ENCODE measurements at regions not wholly inside any gene's neighbourhood (a gene's known extent, or its start where the extent isn't known, plus 50 kb on each side); places are given as distances from the start of the nearest gene placed in this dataset.
"Not testable (repeated sequence)": the region's sequence is repeated elsewhere in the genome, so short reads cannot be mapped to it uniquely, and the experiment has no call there.

- H3K4me3 ChIP-seq (ENCODE audit: low read depth, low read length) = no peak overlapping the region
- DNase-seq (ENCODE audit: low read depth) = no peak
- TF ChIP-seq POLR2A (IDR thresholded peaks at IDR 0.05; ENCODE audit: extremely low read depth, insufficient read length) = no peak
- TF ChIP-seq MYC (IDR thresholded peaks at IDR 0.05; ENCODE audit: low read depth, low read length) = no peak
- no peak for TF ChIP-seq CTCF (IDR thresholded peaks at IDR 0.05; ENCODE audit: low read depth, low read length)
- no peak for TF ChIP-seq MAX (IDR thresholded peaks at IDR 0.05; ENCODE audit: low read depth, low read length)
These were observed 705.9 kb upstream of the NCAM2 start for GRCh38 chr21:20292280-20292679.

GRCh38 chr21:20292854-20293253 is 705.4 kb upstream of the NCAM2 start:
- DNase-seq (ENCODE audit: low read depth) = peak; percentile 53
- H3K4me3 ChIP-seq (ENCODE audit: low read depth, low read length) = not testable (repeated sequence)

GRCh38 chr21:20301395-20301794 is 696.8 kb upstream of the NCAM2 start:
- DNase-seq (ENCODE audit: low read depth) = no peak
- H3K4me3 ChIP-seq (ENCODE audit: low read depth, low read length) = no peak overlapping the region
- TF ChIP-seq MAX (IDR thresholded peaks at IDR 0.05; ENCODE audit: low read depth, low read length) = no peak
- no peak for TF ChIP-seq MYC (IDR thresholded peaks at IDR 0.05; ENCODE audit: low read depth, low read length)
- no peak for TF ChIP-seq POLR2A (IDR thresholded peaks at IDR 0.05; ENCODE audit: extremely low read depth, insufficient read length)
- no peak for TF ChIP-seq CTCF (IDR thresholded peaks at IDR 0.05; ENCODE audit: low read depth, low read length)

- no peak for TF ChIP-seq POLR2A (IDR thresholded peaks at IDR 0.05; ENCODE audit: extremely low read depth, insufficient read length)
- TF ChIP-seq MYC (IDR thresholded peaks at IDR 0.05; ENCODE audit: low read depth, low read length) = no peak
- no peak for TF ChIP-seq MAX (IDR thresholded peaks at IDR 0.05; ENCODE audit: low read depth, low read length)
- no peak for TF ChIP-seq CTCF (IDR thresholded peaks at IDR 0.05; ENCODE audit: low read depth, low read length)
- DNase-seq (ENCODE audit: low read depth) = no peak
- H3K4me3 ChIP-seq (ENCODE audit: low read depth, low read length) = no peak overlapping the region
These were observed 696.1 kb upstream of the NCAM2 start for GRCh38 chr21:20302084-20302483.

- no peak for TF ChIP-seq MAX (IDR thresholded peaks at IDR 0.05; ENCODE audit: low read depth, low read length)
- TF ChIP-seq POLR2A (IDR thresholded peaks at IDR 0.05; ENCODE audit: extremely low read depth, insufficient read length) = no peak
- no peak for TF ChIP-seq MYC (IDR thresholded peaks at IDR 0.05; ENCODE audit: low read depth, low read length)
- no peak for TF ChIP-seq CTCF (IDR thresholded peaks at IDR 0.05; ENCODE audit: low read depth, low read length)
- H3K4me3 ChIP-seq (ENCODE audit: low read depth, low read length) = no peak overlapping the region
- DNase-seq (ENCODE audit: low read depth) = no peak
These were observed 691.4 kb upstream of the NCAM2 start for GRCh38 chr21:20306836-20307235.

GRCh38 chr21:20308586-20309315 is 689.5 kb upstream of the NCAM2 start:
- no peak for TF ChIP-seq MAX (IDR thresholded peaks at IDR 0.05; ENCODE audit: low read depth, low read length)
- no peak for TF ChIP-seq CTCF (IDR thresholded peaks at IDR 0.05; ENCODE audit: low read depth, low read length)
- TF ChIP-seq POLR2A (IDR thresholded peaks at IDR 0.05; ENCODE audit: extremely low read depth, insufficient read length) = no peak
- TF ChIP-seq MYC (IDR thresholded peaks at IDR 0.05; ENCODE audit: low read depth, low read length) = no peak
- peak overlapping the region; percentile 51 for H3K4me3 ChIP-seq (ENCODE audit: low read depth, low read length)
- peak; percentile 88 for DNase-seq (ENCODE audit: low read depth)
